ENCODE measurements at regions not wholly inside any gene's neighbourhood (a gene's known extent, or its start where the extent isn't known, plus 50 kb on each side); places are given as distances from the start of the nearest gene placed in this dataset.

DNA sequence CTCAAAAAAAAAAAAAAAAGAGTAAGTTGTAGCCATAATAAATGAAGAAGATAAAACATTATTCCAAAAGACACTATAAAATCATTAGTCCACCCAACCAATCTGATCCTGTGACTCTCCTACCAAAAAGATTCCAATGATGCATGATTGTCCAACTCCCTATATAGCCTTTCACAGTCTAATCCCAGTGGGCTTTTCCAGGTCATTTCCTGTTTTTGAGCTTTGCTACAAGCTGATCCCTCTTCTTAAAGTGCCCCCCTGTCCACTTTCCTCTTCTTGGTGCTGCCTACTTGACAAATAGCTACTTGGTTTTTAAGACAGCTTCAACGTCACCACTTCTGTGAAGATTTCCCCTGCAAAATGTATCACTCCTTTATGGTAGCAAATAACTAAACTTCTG, 88.4 kb downstream of the SEMA4F start:
- TF ChIP-seq POLR2A (IDR thresholded peaks at IDR 0.05; ENCODE audit: low read length) (no peak), ESRRA (IDR thresholded peaks at IDR 0.05; ENCODE audit: borderline replicate concordance, low read length) (no peak), MAZ (IDR thresholded peaks at IDR 0.05; ENCODE audit: borderline replicate concordance, low read depth, low read length) (no peak), JUN (IDR thresholded peaks at IDR 0.05) (no peak), KDM1A (IDR thresholded peaks at IDR 0.05; ENCODE audit: low read depth) (no peak), SREBF2 (IDR thresholded peaks at IDR 0.05) (no peak), KDM5A (IDR thresholded peaks at IDR 0.05) (no peak), TP53 (CRISPR knock-in tag; IDR thresholded peaks at IDR 0.05) (no peak), JUNB (IDR thresholded peaks at IDR 0.05) (no peak), BHLHE40 (IDR thresholded peaks at IDR 0.05; ENCODE audit: low read depth, low read length) (no peak), RAD21 (conservative IDR thresholded peaks at IDR 0.05 in 1 of 2, IDR thresholded peaks at IDR 0.05 in 1 of 2) (no peak), MYC (IDR thresholded peaks at IDR 0.05; ENCODE audit: borderline replicate concordance, low read length) (no peak)
- TF ChIP-seq, protein P1, sequence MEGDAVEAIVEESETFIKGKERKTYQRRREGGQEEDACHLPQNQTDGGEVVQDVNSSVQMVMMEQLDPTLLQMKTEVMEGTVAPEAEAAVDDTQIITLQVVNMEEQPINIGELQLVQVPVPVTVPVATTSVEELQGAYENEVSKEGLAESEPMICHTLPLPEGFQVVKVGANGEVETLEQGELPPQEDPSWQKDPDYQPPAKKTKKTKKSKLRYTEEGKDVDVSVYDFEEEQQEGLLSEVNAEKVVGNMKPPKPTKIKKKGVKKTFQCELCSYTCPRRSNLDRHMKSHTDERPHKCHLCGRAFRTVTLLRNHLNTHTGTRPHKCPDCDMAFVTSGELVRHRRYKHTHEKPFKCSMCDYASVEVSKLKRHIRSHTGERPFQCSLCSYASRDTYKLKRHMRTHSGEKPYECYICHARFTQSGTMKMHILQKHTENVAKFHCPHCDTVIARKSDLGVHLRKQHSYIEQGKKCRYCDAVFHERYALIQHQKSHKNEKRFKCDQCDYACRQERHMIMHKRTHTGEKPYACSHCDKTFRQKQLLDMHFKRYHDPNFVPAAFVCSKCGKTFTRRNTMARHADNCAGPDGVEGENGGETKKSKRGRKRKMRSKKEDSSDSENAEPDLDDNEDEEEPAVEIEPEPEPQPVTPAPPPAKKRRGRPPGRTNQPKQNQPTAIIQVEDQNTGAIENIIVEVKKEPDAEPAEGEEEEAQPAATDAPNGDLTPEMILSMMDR (IDR thresholded peaks at IDR 0.05) = no peak

Data from A549 (cell line).